ENCODE measurements at regions not wholly inside any gene's neighbourhood (a gene's known extent, or its start where the extent isn't known, plus 50 kb on each side); places are given as distances from the start of the nearest gene placed in this dataset.
"Not testable (repeated sequence)": the region's sequence is repeated elsewhere in the genome, so short reads cannot be mapped to it uniquely, and the experiment has no call there.

GRCh38 chrX:55981603-55982002 is 250.6 kb upstream of the KLF8 start:
- no peak for DNase-seq

- no peak for DNase-seq
These were observed 235.5 kb upstream of the KLF8 start for GRCh38 chrX:55996649-55997048.

GRCh38 chrX:56000174-56000573 is 232.0 kb upstream of the KLF8 start:
- DNase-seq = no peak

- DNase-seq = no peak
These were observed 231.4 kb upstream of the KLF8 start for GRCh38 chrX:56000729-56001128.

- no peak for DNase-seq
These were observed 206.1 kb upstream of the KLF8 start for GRCh38 chrX:56025872-56026571.

- no peak for DNase-seq
These were observed 205.3 kb upstream of the KLF8 start for GRCh38 chrX:56026815-56027214.

- DNase-seq = no peak
These were observed 203.0 kb upstream of the KLF8 start for GRCh38 chrX:56029188-56029587.

GRCh38 chrX:56029691-56030090 is 202.5 kb upstream of the KLF8 start:
- DNase-seq = no peak

GRCh38 chrX:56031409-56031808 is 200.7 kb upstream of the KLF8 start:
- DNase-seq = no peak

- DNase-seq = no peak
These were observed 198.5 kb upstream of the KLF8 start for GRCh38 chrX:56033495-56034180.

GRCh38 chrX:56052673-56053330 is 179.4 kb upstream of the KLF8 start:
- not testable (repeated sequence) for DNase-seq

GRCh38 chrX:56057325-56057724 is 174.8 kb upstream of the KLF8 start:
- no peak for DNase-seq

- DNase-seq = no peak
These were observed 166.1 kb upstream of the KLF8 start for GRCh38 chrX:56066016-56066415.

GRCh38 chrX:56068274-56068758 is 163.8 kb upstream of the KLF8 start:
- no peak for DNase-seq

GRCh38 chrX:56069299-56069931 is 162.7 kb upstream of the KLF8 start:
- no peak for DNase-seq

GRCh38 chrX:56089376-56089775 is 142.8 kb upstream of the KLF8 start:
- DNase-seq = no peak

- no peak for DNase-seq
These were observed 132.9 kb upstream of the KLF8 start for GRCh38 chrX:56099271-56099670.

- DNase-seq = no peak
These were observed 124.8 kb upstream of the KLF8 start for GRCh38 chrX:56107320-56107719.

GRCh38 chrX:56113785-56114436 is 118.2 kb upstream of the KLF8 start:
- no peak for DNase-seq

- DNase-seq = no peak
These were observed 117.7 kb upstream of the KLF8 start for GRCh38 chrX:56114437-56114787.

- DNase-seq = no peak
These were observed 111.9 kb upstream of the KLF8 start for GRCh38 chrX:56120242-56120641.

- DNase-seq = peak; percentile 69
These were observed 106.2 kb upstream of the KLF8 start for GRCh38 chrX:56125946-56126345.

GRCh38 chrX:56130031-56130430 is 102.1 kb upstream of the KLF8 start:
- no peak for DNase-seq

Data from OCI-M1 (cell line).